NCI-H748 (cell line): ENCODE measurements at regions not wholly inside any gene's neighbourhood (a gene's known extent, or its start where the extent isn't known, plus 50 kb on each side); places are given as distances from the start of the nearest gene placed in this dataset.
A peak's percentile ranks its signal among the peaks of the same experiment; 100 is the strongest.

Experiments used
- DNase-seq: peaks from one replicate; lab custom pipeline; 2025; ENCODE audit not compliant: unreplicated experiment; lab: John Stamatoyannopoulos, UW

DNA sequence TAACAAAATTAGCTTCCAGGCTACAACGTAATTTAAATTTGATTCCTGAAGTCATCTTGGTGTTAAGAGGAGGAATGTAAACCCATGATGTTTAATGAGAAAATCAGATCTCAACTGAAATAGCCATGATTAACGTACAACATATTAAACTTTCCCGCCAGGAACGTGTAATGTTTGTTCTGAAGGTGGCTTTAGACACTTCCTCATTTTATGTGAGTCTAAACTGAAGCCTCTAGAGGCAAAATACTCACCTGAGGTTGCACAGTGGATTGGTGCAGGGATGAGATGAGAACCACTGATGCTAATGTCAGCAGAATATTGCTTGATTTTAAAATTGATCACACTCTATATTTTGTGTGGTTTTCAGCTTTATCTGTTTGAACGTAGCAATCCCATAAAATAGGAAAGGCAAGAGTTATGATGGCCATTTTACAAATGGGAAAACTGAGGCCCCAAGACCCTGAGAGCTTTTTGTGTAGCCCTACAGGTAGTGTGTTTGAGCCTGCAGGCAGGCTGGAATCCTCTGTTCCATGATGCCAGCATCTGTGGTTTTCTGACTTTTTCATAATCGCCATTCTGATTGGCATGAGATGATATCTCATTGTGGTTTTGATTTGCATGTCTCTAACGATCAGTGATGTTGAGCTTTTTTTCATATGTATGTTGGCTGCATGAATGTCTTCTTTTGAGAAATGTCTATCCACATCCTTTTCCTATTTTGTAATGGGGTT is 243.7 kb upstream of the BMPER start:
- no peak for DNase-seq

DNA sequence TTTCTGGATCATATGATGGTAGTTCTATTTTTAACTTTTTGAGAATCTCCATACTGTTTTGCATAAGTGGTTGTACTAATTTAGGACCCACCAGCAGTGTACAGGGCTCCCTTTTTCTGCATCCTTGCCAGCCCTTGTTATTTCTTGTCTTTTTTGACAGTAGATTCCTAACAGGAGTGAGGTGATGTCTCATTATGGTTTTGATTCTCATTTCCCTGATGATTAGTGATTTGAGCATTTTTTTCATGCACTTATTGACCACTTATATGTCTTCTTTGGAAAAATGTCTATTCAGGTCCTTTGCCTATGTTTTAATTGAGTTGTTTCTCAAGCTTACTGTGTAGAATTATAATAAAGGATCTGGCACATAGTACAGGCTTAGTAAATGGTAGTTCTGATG is 238.8 kb upstream of the BMPER start:
- DNase-seq, result no peak

DNA sequence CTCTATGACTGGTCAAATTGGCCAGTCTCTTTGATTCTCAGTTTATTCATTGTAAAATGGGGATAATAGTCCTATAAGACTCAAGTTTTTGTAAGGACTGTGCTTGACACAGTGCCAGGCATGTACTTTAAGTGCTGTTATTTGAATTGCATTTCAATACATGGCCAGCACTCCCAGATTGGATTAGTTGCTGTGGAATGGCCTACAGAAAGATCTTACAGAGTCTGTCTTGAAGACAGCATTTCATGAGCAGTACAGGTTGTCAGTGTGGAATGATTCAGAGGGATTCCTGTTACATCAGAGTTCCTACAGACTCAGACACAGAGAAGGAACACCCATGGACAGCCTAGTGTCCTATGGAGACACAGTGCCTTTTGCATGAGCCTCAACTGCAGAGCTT is 238.1 kb upstream of the BMPER start:
- no peak for DNase-seq

DNA sequence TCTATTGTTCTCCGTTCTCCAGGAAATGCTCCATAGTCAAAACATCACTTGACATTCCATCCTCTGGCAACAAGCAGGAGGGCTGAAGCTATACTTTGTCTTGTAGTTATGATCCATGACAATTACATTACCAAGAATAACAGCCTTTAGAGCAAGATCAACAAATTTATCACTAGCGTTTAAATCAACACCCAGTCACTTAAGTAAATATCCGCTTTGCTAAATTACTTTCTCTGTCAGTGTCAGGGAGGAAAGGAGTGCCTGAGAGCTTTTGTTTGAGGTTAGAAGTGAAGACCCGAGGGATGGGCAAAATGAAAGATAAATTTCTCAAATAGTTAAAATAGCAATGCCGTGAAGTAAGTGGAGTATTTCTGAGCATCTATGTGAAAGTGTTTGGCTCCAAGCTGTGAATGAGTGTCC is 236.1 kb upstream of the BMPER start:
- DNase-seq, result peak; percentile 86

DNA sequence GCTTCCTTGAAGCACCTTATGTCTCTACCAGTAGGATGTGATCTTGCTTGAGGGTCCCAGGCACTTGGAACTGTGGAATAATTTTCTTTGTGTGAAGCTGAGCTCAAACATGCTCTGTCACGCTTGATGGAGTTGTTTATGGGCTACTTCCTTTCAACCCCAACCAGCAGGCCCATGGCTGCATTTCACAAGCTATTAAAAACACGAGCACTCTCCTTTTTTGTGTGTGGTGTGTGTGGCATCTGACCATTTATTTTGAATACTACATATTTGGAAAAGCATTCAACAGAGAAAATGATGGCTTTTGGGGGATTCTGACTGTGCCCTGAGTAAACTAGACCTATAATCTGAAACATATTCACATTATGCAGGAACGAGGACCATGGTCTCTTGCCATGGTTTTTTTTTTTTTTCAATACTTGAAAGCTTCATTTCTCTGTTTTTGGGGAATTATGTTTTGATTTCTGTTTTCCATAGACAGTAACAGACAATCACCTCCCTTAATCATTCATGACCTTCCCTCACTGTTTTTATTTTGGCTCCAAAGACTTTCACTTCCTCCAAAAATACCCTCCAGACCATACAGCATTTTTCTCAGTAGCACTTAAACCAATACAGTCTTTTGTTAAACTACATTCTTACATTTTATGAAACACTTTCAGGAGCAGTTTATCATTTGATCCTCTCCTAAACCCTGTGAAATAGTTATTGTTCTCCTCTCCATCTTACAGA is 233.6 kb upstream of the BMPER start:
- peak; percentile 49 for DNase-seq

DNA sequence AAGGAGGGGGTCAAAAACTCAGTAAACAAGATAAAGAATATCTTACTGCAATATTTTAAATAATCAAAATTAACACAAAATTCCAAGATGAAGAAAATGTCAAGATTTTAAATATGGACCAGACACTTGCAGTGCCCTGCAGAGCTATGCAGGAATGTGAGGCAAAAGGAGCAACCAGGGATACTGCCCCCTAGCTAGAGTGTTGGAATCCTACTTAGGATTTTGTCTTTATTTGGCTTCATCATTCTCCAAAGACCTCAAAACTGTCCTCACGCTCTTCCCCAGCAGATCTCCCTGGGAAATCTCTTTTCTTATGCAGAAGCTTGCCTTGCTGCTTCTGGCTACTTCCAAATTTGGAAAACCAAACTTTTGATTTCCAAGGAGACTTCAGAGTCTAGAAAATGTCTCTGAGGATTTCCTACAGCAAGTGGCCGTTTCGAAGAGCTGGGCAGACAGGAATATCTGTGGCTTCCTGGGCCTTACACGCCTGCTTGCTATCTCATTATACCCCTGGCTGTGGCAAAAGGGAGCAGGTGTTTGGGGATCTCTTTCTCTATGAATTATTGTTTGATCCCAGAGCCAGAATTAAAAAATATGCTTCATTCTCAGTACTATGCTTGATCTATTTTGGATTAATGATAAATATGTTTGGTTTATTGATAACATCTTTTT is 232.2 kb upstream of the BMPER start:
- DNase-seq, result no peak

DNA sequence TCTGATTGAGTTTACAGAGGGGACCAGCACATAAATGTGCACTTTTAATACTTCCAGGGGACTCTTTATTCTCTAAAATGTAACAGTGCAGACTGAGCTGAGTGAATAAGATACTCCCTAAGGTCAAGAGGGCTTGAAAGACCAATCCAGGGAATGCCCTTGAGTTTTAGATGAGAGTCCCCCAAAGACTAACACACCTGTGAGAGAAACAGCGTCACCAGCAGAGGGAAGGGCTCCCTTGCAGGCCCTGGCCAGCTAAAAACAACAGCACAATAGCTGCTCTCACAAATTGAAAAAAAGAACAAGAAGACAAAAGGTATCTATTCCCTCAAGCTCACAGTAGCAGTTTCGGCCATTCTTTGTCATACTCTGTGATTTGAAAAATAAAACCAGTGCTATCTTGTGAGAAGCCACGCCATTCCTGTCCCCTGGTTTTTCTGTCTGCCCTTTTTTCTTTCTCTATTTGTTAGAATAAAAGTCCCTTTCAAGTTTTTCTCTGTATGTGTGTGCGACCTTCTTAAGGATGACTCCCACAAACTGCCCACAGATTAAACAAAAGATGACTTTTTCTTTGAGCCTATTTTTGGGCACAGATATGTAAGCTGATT is 230.4 kb upstream of the BMPER start:
- no peak for DNase-seq

DNA sequence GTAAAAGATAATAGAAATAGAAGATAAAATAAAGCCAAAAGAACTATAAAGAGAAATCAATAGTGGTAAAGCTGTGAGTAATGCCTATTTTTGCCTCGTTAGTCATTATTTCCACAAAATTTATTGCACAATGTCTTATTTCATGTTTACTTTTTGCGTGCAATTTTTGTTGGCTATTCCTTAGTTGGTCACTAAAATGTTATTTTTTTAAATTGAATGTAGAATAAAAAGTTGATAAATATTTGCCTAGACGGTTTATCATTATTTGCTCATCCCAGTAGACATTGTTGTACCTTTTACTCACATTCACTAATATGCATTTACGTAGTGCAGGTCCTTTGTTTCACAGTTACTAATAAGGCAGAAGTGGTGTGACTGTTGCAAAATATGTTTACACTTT is 227.8 kb upstream of the BMPER start:
- DNase-seq, result no peak

DNA sequence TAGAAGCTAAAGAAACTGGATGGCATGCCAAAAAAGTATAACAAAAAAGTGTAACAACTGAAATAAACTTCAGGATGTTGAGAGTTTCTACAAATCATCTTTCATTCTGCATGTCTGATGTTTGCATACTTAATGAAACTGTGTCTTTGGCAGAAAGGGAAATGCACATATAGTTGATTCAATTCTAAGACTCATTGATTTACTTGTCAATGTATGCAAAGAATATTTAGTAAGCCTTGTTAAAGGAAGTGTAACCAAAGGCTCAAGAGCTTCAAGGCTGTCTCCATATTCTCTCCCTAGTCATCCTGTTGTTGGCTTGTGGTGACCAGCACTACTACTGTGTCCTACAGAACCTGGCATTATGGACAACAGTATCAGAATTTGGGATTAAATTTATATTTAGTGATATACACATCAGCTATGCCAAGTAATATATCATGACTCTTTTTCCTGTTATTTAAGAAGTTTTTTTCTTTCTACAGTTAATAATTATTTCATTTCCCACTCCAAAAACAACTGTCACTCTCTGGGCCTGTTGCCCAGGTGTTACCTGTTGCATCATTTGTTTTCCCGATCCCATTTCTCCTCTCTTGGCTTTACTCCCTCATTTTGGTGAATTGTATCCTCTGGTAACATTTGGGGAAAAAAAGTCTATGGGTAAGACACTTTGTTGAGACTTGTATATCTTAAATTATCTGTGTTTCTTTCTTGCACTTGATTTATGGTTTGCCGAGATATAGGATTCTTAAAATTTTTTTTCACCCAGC is 226.6 kb upstream of the BMPER start:
- no peak for DNase-seq

DNA sequence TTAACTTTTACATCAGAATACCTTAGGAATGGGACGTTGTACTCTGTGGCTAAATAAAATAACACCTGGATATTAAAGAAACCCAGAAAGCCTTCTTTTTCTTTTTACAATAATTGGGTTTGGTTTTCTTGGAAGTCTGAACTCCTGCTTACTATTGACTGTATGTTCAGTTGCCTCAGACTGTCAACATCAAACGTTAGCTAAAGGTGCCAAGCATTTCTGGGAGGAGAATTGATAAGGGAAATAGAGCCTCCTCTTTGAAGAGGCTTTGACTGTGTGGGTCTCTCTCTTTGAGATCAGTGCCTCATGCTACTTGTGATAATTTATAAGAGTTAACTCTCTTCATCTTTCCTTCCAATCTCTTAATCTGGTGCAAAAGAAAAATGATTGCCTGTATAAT is 224.7 kb upstream of the BMPER start:
- no peak for DNase-seq

DNA sequence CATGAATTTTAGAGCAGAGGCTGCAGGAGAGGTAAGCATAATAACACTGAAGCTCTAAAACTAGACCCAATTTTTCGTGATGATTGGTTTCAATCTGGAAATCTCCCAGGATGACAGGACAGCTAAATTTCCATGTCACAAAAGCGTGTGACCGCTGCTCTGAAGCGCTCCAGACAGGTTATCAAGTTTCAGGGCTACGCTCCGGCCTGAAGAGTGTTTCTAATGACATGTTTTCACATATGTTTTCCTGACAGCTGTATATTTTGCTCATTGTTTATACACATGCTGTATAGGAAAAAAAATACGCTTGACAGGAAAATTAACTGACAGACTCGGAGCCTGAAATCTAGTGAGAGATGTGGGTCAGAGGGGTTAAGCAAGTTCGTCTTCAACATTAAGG is 219.8 kb upstream of the BMPER start:
- no peak for DNase-seq

DNA sequence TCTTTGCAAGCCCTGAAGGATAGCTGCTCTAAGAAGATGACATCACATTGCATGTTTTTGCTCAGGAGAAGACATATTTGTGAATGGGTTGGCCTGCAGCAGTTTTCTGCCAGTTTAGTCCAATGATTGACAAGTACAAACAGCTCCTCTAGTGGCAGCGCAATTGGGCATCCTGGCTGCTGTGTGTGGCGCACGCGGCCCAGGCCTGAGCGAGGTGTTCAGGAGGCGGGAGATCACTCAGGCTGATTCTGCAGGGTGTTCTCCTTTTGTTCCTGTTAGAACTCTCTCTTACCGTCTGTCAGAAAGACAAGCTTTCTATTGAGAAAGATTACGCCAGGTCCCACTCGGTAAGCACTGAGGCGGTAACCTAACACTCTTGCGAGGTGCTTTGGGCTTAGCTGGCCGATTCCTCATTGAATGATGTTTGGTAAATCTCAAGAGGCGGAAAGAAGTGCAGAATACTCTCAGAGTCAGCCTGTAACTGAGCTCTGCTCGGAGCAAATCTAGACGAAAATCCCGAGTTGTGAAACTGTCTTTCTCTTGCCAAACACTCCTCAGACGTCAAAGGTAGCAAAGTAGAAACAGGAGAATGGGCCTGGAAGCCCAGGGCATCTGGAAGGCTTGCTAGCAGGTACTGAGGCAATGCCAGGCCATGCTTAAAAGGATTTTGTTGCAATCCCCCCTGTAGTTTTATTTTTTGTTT is 219.2 kb upstream of the BMPER start:
- DNase-seq, result no peak

DNA sequence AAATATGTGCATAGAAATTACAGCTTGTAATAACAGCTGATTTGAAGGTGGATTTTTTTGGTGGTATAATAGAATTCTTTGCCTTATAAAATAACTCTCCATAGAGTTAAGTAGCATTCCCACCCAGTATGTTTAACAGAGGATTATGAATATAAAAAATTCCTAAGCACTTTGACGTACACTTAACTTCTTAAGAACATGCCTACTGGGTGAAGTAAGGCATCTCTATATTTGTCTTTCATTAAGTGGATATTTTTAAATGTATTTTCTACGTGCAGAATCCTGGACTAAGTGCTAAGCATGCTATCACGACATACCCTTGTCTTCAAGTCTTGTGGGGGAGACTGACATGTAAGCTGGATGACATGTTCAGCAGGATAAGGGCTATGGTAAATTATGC is 217.7 kb upstream of the BMPER start:
- DNase-seq, result no peak

DNA sequence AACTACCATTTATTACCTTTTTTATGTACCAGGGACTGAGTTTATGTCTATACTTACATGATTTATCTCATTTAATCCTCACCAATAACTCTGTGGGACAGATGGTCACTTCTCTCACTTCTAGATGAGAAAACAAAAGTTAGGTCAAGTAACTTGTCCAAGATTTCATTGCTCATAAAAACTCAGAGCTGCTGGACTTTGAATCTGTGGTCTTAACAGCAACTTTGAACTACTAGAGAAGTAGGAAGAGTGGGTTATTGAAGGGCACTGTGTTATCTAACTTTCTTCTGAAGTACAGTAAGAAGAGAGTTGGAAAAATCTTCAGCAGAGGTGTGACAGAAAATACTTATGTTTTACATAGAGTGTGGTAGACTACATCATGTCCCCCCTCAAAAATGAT is 214.2 kb upstream of the BMPER start:
- DNase-seq, result no peak

DNA sequence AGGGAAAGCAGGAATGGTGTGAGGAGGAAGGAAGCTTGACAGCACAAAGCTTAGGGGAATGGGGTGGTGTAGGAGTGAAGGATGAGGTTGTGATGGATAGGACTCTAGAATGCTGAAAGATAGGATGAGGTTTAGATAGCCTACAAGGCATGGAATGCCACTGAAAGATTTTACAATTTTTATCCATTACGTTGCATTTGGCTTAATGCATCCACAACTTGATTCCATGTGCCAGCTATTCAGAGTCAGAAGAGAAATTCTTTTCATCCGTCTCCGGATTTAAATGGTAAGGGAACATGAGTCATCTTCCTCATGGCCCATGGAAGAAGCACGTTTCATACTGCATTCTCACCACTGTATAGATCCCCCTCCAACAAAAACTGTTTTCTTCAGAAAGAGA is 212.4 kb upstream of the BMPER start:
- no peak for DNase-seq

DNA sequence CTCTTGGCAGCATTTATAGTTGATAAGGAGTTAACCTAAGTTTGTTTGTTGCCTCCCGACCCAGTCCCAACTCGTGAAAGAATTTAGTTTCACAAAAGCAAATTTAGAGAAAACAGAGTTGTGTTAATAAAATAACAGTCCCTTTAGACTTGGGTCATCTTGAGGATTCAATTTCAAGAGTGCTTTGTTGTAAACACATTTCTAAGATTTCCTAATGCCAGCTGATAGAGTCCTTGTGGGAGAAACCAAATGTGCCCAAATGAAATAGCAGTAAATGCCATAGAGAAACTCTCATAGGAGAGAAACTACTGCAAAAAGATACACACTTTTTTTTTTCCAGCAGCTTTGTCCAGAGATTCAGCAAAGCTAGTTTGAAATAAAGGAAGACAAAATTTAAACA is 211.3 kb upstream of the BMPER start:
- no peak for DNase-seq

DNA sequence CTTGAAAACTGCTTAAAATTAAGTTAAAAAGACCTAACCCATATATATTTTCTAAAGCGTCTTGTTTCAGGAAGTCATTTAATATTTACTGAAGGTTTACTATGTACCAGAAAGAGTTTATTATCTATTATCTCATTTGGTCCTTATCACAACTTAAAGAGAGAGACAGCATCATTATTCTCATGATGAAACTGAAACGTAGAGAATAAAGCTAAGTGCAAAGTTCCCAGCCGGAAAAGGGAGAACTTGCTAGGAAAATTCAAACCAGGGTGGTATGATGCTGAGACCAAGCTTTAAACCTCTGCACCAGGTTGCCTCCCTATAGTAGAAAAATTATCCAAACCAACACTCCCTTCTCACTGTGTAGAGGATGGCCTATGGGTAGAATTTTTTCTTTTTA is 207.7 kb upstream of the BMPER start:
- no peak for DNase-seq

DNA sequence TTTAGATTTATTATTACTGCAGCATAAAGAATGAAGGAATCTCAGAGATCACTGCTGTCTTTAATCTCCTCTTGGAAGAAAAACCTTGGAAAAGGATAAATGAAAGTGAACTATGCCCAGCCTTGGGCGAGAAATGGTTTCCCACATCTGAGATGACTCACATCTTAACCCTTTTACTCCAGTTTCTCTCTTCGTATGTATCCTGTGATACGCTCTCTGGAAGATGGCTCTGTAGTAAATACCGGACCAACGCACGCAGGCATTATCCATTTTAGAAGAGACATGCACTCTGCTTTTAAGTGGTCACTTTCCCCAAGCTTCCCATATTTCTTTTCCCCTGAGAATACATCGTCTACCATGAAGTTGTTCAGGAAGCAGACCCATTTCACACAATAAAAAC is 207.3 kb upstream of the BMPER start:
- no peak for DNase-seq

DNA sequence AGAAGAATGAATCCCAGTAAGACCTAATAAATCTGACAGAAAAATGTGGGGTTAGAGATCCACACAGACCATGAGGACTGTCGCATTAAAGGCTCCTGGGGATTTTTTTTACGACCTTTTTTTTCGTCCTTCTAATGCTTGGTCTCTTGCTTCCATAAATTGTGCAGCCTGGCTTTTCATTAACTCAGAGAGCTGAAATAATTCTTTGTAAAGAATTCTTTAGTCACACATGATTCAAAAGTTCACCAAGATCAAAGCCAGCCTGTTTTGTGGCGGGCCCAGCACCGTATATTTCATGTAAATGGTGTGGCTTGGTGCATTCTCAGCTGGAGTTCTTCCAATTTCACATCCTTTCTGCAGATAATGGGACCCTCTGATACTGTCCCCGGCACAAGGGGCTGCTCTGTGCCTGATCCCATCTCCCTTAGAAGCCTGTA is 206.6 kb upstream of the BMPER start:
- no peak for DNase-seq
